ENCODE measurements at regions not wholly inside any gene's neighbourhood (a gene's known extent, or its start where the extent isn't known, plus 50 kb on each side); places are given as distances from the start of the nearest gene placed in this dataset.

GRCh38 chr11:96500440-96500839 is 110.6 kb downstream of the JRKL start:
- WGBS, result 74% methylated on average over 3 of the region's 3 CpGs
- no peaks in the 10 kb centered on the region for H3K4me1 ChIP-seq (ENCODE audit: control insufficient read depth in 4 of 4, insufficient read depth in 4 of 4, low read length in 3 of 4)
- no peaks in the 10 kb centered on the region for H3K9me3 ChIP-seq (ENCODE audit: control insufficient read depth in 4 of 4, low read length in 3 of 4)
- no peak for DNase-seq (ENCODE audit: low spot score)
- TF ChIP-seq JUND (IDR thresholded peaks at IDR 0.05) (no peak), FOXA2 (IDR thresholded peaks at IDR 0.05) (no peak), EGR1 (IDR thresholded peaks at IDR 0.05; ENCODE audit: low read depth in 2 of 2) (no peak), TAF1 (conservative IDR thresholded peaks at IDR 0.05) (no peak), FOXA1 (IDR thresholded peaks at IDR 0.05) (no peak), ZBTB33 (IDR thresholded peaks at IDR 0.05) (no peak), NR2F2 (IDR thresholded peaks at IDR 0.05) (no peak), RXRA (IDR thresholded peaks at IDR 0.05) (no peak)
- no peak overlapping the region for H3K4me3 ChIP-seq (ENCODE audit: low read depth in 1 of 3, low read length in 3 of 3)
- no peak overlapping the region for H3K9ac ChIP-seq (ENCODE audit: low read depth in 1 of 2, low read length in 2 of 2)
- no peaks in the 10 kb centered on the region for H3K36me3 ChIP-seq (ENCODE audit: control insufficient read depth in 4 of 4, insufficient read depth in 3 of 4, low read depth in 1 of 4, low read length in 3 of 4)
- H3K27ac ChIP-seq (ENCODE audit: low read depth in 1 of 2, low read length in 2 of 2), result no peak overlapping the region
- H3K27me3 ChIP-seq (ENCODE audit: control insufficient read depth in 4 of 4, insufficient read depth in 4 of 4, low read length in 3 of 4), result peaks cover 0 to 5% (median 0%) of the 10 kb centered on the region in 4 donors

DNA sequence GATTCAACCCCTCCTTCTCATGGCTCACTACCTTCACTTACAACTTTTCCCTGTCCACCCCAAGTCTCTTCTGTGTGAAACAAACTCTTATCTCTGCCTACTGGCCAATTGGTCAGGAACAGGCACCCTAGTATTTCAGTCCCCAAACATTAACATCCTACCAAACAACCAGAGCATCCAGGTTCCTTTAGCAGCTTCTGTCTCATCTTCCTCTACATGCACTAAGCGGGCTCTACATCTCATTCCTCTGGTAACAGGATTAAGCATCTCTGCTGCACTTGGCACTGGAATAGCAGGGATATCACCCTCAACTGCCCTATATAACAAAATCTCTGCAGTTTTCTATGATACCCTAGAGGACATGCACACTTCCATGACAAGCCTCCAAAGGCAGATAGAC is 116.2 kb downstream of the JRKL start:
- Histone ChIP-seq H3K27me3 (ENCODE audit: control insufficient read depth in 4 of 4, insufficient read depth in 4 of 4, low read length in 3 of 4) (peaks cover 0 to 3% (median 0%) of the 10 kb centered on the region in 4 donors), H3K4me1 (ENCODE audit: control insufficient read depth in 4 of 4, insufficient read depth in 4 of 4, low read length in 3 of 4) (no peaks in the 10 kb centered on the region), H3K4me3 (ENCODE audit: low read depth in 1 of 3, low read length in 3 of 3) (no peak overlapping the region), H3K27ac (ENCODE audit: low read depth in 1 of 2, low read length in 2 of 2) (no peak overlapping the region), H3K36me3 (ENCODE audit: control insufficient read depth in 4 of 4, insufficient read depth in 3 of 4, low read depth in 1 of 4, low read length in 3 of 4) (no peaks in the 10 kb centered on the region), H3K9ac (ENCODE audit: low read depth in 1 of 2, low read length in 2 of 2) (no peak overlapping the region), H3K9me3 (ENCODE audit: control insufficient read depth in 4 of 4, low read length in 3 of 4) (no peaks in the 10 kb centered on the region)
- no peak for DNase-seq (ENCODE audit: low spot score)
- TF ChIP-seq YY1 (IDR thresholded peaks at IDR 0.05) (no peak), EGR1 (IDR thresholded peaks at IDR 0.05; ENCODE audit: low read depth in 2 of 2) (no peak), GABPA (IDR thresholded peaks at IDR 0.05 in 1 of 2, conservative IDR thresholded peaks at IDR 0.05 in 1 of 2) (no peak), HNF4A (conservative IDR thresholded peaks at IDR 0.05) (no peak), TAF1 (conservative IDR thresholded peaks at IDR 0.05) (no peak), SP1 (IDR thresholded peaks at IDR 0.05) (no peak), CTCF (IDR thresholded peaks at IDR 0.05; ENCODE audit: low read depth, low read length, missing input control) (no peak), RAD21 (IDR thresholded peaks at IDR 0.05) (no peak), FOXA1 (IDR thresholded peaks at IDR 0.05) (no peak), HNF4G (IDR thresholded peaks at IDR 0.05) (no peak), RXRA (IDR thresholded peaks at IDR 0.05) (no peak), ZBTB33 (IDR thresholded peaks at IDR 0.05) (no peak), NR2F2 (IDR thresholded peaks at IDR 0.05) (no peak), JUND (IDR thresholded peaks at IDR 0.05) (no peak), MAX (IDR thresholded peaks at IDR 0.05) (no peak), FOXA2 (IDR thresholded peaks at IDR 0.05) (no peak)
- TF ChIP-seq, protein P1, sequence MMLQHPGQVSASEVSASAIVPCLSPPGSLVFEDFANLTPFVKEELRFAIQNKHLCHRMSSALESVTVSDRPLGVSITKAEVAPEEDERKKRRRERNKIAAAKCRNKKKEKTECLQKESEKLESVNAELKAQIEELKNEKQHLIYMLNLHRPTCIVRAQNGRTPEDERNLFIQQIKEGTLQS (IDR thresholded peaks at IDR 0.05), result no peak
- TF ChIP-seq, protein P2, sequence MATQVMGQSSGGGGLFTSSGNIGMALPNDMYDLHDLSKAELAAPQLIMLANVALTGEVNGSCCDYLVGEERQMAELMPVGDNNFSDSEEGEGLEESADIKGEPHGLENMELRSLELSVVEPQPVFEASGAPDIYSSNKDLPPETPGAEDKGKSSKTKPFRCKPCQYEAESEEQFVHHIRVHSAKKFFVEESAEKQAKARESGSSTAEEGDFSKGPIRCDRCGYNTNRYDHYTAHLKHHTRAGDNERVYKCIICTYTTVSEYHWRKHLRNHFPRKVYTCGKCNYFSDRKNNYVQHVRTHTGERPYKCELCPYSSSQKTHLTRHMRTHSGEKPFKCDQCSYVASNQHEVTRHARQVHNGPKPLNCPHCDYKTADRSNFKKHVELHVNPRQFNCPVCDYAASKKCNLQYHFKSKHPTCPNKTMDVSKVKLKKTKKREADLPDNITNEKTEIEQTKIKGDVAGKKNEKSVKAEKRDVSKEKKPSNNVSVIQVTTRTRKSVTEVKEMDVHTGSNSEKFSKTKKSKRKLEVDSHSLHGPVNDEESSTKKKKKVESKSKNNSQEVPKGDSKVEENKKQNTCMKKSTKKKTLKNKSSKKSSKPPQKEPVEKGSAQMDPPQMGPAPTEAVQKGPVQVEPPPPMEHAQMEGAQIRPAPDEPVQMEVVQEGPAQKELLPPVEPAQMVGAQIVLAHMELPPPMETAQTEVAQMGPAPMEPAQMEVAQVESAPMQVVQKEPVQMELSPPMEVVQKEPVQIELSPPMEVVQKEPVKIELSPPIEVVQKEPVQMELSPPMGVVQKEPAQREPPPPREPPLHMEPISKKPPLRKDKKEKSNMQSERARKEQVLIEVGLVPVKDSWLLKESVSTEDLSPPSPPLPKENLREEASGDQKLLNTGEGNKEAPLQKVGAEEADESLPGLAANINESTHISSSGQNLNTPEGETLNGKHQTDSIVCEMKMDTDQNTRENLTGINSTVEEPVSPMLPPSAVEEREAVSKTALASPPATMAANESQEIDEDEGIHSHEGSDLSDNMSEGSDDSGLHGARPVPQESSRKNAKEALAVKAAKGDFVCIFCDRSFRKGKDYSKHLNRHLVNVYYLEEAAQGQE (IDR thresholded peaks at IDR 0.05), result no peak
- 94% methylated on average over 1 of the region's 1 CpG for WGBS
